ENCODE measurements at regions not wholly inside any gene's neighbourhood (a gene's known extent, or its start where the extent isn't known, plus 50 kb on each side); places are given as distances from the start of the nearest gene placed in this dataset.

DNA sequence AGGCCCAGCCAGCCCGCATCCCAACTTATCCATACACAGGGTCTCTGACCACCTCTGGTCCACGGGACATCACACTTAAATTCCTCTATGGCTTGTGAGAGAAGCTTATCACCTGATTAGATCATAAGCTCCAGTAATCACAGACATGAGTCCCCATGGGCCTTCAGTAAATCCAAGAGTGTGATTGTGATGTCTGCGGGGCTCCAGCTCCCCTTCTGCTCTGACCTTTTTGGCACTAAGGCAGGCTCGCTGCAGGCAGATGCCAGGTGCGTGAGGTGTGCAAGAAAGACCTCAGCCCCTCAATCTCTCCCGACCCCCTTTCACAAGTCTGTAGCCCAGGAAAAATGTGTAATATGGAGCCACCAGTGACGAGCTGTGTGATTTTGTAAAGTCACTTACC is 127.6 kb upstream of the DUSP22 start:
- TF ChIP-seq, protein P1, sequence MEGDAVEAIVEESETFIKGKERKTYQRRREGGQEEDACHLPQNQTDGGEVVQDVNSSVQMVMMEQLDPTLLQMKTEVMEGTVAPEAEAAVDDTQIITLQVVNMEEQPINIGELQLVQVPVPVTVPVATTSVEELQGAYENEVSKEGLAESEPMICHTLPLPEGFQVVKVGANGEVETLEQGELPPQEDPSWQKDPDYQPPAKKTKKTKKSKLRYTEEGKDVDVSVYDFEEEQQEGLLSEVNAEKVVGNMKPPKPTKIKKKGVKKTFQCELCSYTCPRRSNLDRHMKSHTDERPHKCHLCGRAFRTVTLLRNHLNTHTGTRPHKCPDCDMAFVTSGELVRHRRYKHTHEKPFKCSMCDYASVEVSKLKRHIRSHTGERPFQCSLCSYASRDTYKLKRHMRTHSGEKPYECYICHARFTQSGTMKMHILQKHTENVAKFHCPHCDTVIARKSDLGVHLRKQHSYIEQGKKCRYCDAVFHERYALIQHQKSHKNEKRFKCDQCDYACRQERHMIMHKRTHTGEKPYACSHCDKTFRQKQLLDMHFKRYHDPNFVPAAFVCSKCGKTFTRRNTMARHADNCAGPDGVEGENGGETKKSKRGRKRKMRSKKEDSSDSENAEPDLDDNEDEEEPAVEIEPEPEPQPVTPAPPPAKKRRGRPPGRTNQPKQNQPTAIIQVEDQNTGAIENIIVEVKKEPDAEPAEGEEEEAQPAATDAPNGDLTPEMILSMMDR (IDR thresholded peaks at IDR 0.05; ENCODE audit: low read length, missing control alignments): no peak
- no peak overlapping the region for H3K4me3 ChIP-seq (replicated peaks; ENCODE audit: low read depth, low read length)
- DNase-seq (ENCODE audit: low read depth): no peak

GRCh38 chr6:165263-165662 is 127.0 kb upstream of the DUSP22 start:
- no peak for DNase-seq (ENCODE audit: low read depth)
- TF ChIP-seq, protein P1 (IDR thresholded peaks at IDR 0.05; ENCODE audit: low read length, missing control alignments): no peak
- no peak overlapping the region for H3K4me3 ChIP-seq (replicated peaks; ENCODE audit: low read depth, low read length)

DNA sequence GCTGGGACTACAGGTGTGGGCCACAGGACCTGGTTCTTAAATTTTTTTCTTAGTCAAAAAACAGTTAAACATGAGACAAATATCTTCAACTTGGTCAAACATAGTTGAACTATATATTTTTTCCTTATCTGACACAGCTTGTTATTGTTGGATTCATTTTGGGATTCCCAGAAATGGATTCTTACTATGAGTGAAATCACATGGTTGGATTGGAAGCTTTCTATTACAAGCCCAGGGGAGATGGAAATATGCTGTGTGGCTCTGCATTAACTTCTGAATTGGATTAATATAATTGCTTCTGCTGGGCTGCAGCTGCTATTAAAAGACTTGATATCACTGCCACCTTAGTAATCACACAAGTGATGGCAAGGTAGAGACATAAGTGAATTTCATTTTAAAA is 126.4 kb upstream of the DUSP22 start:
- DNase-seq (ENCODE audit: low read depth): no peak
- TF ChIP-seq, protein P1 (IDR thresholded peaks at IDR 0.05; ENCODE audit: low read length, missing control alignments): no peak
- H3K4me3 ChIP-seq (replicated peaks; ENCODE audit: low read depth, low read length): no peak overlapping the region

GRCh38 chr6:168865-169455 is 123.3 kb upstream of the DUSP22 start:
- TF ChIP-seq, protein P1 (IDR thresholded peaks at IDR 0.05; ENCODE audit: low read length, missing control alignments): peak; percentile 61
- no peak overlapping the region for H3K4me3 ChIP-seq (replicated peaks; ENCODE audit: low read depth, low read length)
- DNase-seq (ENCODE audit: low read depth): peak; percentile 69

GRCh38 chr6:174036-174435 is 118.3 kb upstream of the DUSP22 start:
- no peak for DNase-seq (ENCODE audit: low read depth)
- H3K4me3 ChIP-seq (replicated peaks; ENCODE audit: low read depth, low read length): no peak overlapping the region
- TF ChIP-seq, protein P1 (IDR thresholded peaks at IDR 0.05; ENCODE audit: low read length, missing control alignments): no peak

GRCh38 chr6:175680-176079 is 116.6 kb upstream of the DUSP22 start:
- H3K4me3 ChIP-seq (replicated peaks; ENCODE audit: low read depth, low read length): no peak overlapping the region
- no peak for DNase-seq (ENCODE audit: low read depth)
- TF ChIP-seq, protein P1 (IDR thresholded peaks at IDR 0.05; ENCODE audit: low read length, missing control alignments): no peak

GRCh38 chr6:176766-177165 is 115.5 kb upstream of the DUSP22 start:
- TF ChIP-seq, protein P1 (IDR thresholded peaks at IDR 0.05; ENCODE audit: low read length, missing control alignments): no peak
- DNase-seq (ENCODE audit: low read depth): no peak
- no peak overlapping the region for H3K4me3 ChIP-seq (replicated peaks; ENCODE audit: low read depth, low read length)
